Coronary artery (tissue), 2 donors: ENCODE measurements at regions not wholly inside any gene's neighbourhood (a gene's known extent, or its start where the extent isn't known, plus 50 kb on each side); places are given as distances from the start of the nearest gene placed in this dataset.

Experiments used
- DNase-seq: peaks from one replicate; pipeline ENCODE4 v3.0.0-alpha.2; 2017; ENCODE audit warnings: low spot score
- H3K27ac ChIP-seq, 2 donors: fragments of 200-600 bp; sonication (generic); one replicate each; pipeline ENCODE4 v1.5.1; 2016 to 2019
- H3K4me3 ChIP-seq: fragments of 200-600 bp; sonication (generic); 2 replicates; pipeline ENCODE4 v1.5.1; 2016; ENCODE audit warnings: mild to moderate bottlenecking, moderate library complexity
- TF ChIP-seq, protein P1 (sequence below): fragments of 200-600 bp; sonication (generic); IDR thresholded peaks from one replicate; pipeline ENCODE4 v1.5.1; 2019; ENCODE audit warnings: antibody characterized with exemption

DNA sequence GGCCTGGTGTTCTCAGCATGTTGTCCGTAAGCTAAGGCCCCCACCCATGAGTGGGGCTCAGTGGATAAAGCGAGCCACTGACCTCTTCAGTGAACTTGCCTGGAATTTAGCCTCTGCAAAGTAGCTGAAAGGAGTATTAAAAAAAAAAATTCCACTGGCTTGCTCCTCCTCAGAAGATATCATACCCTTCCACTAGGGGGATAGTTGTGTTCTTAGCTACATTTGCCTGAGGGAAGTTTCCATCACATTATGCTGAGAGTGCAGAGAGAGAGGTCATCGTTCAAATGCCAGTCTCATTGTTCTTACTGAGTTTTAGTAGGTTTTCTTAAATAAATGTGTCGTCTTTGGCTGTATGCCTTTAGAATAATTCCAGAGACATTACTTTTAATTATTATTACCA lies 879.7 kb downstream of the JRKL start:
- Histone ChIP-seq H3K4me3 (no peak overlapping the region), H3K27ac (no peak overlapping the region)
- DNase-seq = no peak
- TF ChIP-seq, protein P1, sequence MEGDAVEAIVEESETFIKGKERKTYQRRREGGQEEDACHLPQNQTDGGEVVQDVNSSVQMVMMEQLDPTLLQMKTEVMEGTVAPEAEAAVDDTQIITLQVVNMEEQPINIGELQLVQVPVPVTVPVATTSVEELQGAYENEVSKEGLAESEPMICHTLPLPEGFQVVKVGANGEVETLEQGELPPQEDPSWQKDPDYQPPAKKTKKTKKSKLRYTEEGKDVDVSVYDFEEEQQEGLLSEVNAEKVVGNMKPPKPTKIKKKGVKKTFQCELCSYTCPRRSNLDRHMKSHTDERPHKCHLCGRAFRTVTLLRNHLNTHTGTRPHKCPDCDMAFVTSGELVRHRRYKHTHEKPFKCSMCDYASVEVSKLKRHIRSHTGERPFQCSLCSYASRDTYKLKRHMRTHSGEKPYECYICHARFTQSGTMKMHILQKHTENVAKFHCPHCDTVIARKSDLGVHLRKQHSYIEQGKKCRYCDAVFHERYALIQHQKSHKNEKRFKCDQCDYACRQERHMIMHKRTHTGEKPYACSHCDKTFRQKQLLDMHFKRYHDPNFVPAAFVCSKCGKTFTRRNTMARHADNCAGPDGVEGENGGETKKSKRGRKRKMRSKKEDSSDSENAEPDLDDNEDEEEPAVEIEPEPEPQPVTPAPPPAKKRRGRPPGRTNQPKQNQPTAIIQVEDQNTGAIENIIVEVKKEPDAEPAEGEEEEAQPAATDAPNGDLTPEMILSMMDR = no peak

DNA sequence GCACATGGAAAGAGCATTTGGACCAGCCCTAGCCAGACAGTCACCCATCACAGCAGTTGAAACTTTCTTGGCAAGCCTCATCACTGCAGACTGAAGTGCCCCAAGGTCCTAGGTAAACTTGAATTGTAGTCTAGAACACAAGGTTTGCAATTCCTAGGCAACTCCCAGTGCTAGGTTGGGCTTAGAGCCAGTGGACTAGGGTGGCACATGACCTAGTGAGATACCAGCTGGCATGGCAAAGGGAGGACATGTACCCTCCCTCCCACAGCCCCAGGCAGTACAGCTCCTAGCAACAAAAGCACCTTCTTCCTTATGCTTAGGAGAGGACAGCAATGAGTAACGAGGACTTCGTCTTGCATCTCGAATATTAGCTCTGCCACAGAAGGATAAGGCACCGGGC lies 889.5 kb downstream of the JRKL start:
- Histone ChIP-seq H3K4me3 (no peak overlapping the region), H3K27ac (no peak overlapping the region)
- TF ChIP-seq, protein P1 = no peak
- no peak for DNase-seq

DNA sequence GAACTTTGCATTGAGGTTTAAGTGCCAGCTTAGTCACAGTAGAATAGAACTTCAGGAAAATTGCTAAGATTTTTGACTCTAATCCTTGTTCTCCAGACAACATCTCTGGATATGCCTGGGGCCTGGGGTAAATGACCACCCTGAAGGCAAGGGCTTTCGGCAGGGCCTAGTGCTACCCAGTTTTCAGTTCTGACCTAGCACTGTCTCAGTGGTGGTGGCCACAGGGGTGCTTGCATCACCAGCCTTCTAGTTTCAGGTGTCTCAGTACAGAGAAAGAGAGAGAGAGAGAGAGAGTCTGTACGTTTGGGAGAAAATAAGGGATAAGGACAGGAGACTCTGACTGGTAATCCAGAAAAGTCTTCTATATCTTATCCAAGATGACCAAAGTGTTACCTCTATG lies 890.5 kb downstream of the JRKL start:
- TF ChIP-seq, protein P1 = no peak
- no peak overlapping the region for H3K27ac ChIP-seq
- DNase-seq = no peak
- H3K4me3 ChIP-seq = no peak overlapping the region

DNA sequence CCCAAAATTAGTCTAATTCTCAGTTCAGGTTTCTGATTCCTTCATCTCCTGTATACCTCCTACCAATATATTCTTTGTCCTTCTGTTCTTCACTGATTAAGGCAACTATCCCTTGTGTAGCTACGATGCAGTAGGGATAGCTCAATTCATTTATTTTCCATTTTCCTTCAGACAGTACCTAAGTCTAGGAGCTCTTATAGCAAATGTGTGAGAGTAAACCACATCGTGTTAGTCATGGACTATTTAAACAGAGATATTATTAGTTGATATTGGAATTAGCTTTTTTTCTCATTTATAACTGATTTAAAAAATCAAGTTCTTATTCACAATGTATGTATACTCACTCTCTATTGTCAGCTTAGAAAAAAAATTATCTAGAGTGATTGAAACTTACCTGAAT lies 900.0 kb downstream of the JRKL start:
- Histone ChIP-seq H3K4me3 (no peak overlapping the region), H3K27ac (no peak overlapping the region)

DNA sequence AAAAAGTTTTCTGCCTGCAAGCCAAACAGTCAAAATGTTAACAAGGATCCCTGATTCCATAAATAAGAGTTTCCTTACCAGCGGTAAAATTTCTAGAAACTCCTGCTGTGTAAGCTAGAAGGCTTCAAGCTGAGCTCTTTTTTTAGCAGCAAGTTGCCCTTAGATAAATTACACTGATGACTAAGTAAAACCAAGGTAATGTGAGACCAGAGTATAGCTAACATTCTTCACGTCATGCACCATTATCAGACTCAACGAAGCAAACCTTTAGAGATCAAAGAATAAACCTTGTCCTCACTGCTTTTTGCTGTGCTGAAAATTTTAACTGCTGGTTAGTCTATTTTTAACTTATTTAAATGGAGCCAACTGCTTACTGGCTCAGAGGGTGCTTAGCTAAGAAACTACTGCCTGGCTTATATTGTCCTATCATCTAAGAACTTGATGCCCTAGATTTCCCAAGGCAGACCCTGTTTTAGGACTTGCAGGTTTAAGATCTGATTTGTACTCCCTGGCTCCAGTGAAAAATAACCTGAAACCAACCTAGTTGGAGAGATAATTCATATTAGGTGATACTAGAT lies 900.7 kb downstream of the JRKL start:
- TF ChIP-seq, protein P1 = no peak
- H3K4me3 ChIP-seq = no peak overlapping the region

More for the DNA sequence above, 900.0 kb downstream of the JRKL start:
- TF ChIP-seq, protein P1 = no peak
- no peak for DNase-seq

DNA sequence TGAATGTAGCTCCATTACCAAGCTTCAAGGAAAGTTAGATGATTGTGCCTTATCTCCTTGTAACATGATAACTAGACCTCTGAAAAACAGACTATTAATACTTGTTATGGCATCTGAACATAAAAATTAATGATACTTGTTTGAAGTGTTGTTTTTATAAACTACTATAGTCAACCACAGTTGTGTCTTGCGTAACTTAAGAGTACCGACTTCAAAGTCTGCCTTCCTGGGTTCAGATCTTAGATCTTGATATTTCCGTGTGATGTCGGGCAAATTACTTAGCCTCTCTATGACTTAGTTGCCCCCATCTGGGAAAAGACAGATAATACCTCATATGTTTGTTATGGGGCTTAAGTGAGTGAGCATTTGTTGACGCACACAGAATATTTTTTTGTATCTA lies 906.5 kb downstream of the JRKL start:
- Histone ChIP-seq H3K27ac (no peak overlapping the region), H3K4me3 (no peak overlapping the region)
- no peak for DNase-seq
- TF ChIP-seq, protein P1 = no peak

More for the DNA sequence above, 900.7 kb downstream of the JRKL start:
- DNase-seq = no peak
- H3K27ac ChIP-seq = no peak overlapping the region

DNA sequence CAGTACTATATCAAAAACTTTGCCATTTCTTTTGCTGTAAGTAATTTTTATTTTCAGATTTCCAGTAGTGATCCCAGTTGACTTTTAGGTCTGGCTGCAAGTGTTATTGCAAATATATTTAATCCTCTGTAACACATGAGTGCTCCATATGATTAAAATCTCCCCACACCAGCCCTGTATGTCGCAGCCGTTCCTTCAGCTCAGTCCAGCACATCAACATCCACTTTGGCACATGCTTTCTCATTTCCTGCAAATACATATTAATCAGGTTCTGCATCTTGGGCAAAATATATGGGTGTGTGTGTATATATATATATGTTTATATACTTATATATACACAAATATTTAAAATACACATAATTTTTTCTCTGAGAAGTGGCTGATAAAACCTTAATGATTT lies 919.5 kb downstream of the JRKL start:
- Histone ChIP-seq H3K27ac (no peak overlapping the region), H3K4me3 (no peak overlapping the region)
- TF ChIP-seq, protein P1 = no peak
- no peak for DNase-seq
